Thyroid gland (tissue), 4 donors: ENCODE measurements at regions not wholly inside any gene's neighbourhood (a gene's known extent, or its start where the extent isn't known, plus 50 kb on each side); places are given as distances from the start of the nearest gene placed in this dataset.

Experiments used
- POLR2A ChIP-seq, 2 donors: fragments of 450-650 bp; IDR thresholded peaks; one replicate each; pipeline ENCODE4 v1.6.1; 2017; ENCODE audit warnings: antibody characterized with exemption in 2 of 2, mild to moderate bottlenecking in 2 of 2, moderate library complexity in 1 of 2
- TF ChIP-seq, protein P1 (sequence below), 6 experiments: fragments of 200-600 bp in 3 of 6; fragments of 450-650 bp in 3 of 6; sonication (generic) in 3 of 6; IDR thresholded peaks; one replicate each; pipeline ENCODE4 v1.5.1; 2016 to 2019; ENCODE audit warnings: antibody characterized with exemption in 6 of 6, mild to moderate bottlenecking in 2 of 6, inconsistent platforms in 1 of 6, moderate library complexity in 1 of 6

DNA sequence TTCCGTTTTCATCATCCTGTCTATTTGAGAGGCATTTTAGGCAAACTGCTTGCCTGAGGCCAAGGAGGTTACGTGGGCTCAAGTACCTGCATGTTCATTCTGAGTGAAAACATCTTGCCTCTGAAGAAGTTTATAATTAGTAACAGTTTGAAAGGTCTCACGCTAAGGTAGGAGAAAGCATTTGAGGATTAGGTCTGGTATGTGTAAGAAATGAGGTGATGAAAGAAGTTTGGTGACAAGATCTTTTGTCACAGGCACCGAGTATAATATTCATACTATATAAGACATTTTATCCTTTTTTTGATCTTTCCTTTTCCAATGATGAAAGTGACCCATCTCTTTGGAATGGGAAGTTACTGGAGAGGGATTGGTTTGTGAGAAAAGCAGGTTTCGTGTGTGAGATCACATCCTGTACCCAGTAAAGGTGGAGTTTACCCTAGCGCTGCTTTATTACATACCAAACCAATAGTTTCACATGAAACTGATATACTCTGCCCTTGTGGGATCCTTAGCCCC is 98.7 kb upstream of the PDC start:
- TF ChIP-seq, protein P1, sequence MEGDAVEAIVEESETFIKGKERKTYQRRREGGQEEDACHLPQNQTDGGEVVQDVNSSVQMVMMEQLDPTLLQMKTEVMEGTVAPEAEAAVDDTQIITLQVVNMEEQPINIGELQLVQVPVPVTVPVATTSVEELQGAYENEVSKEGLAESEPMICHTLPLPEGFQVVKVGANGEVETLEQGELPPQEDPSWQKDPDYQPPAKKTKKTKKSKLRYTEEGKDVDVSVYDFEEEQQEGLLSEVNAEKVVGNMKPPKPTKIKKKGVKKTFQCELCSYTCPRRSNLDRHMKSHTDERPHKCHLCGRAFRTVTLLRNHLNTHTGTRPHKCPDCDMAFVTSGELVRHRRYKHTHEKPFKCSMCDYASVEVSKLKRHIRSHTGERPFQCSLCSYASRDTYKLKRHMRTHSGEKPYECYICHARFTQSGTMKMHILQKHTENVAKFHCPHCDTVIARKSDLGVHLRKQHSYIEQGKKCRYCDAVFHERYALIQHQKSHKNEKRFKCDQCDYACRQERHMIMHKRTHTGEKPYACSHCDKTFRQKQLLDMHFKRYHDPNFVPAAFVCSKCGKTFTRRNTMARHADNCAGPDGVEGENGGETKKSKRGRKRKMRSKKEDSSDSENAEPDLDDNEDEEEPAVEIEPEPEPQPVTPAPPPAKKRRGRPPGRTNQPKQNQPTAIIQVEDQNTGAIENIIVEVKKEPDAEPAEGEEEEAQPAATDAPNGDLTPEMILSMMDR (IDR thresholded peaks at IDR 0.05): no peak
- no peak for TF ChIP-seq POLR2A (IDR thresholded peaks at IDR 0.05)
